ENCODE measurements at regions not wholly inside any gene's neighbourhood (a gene's known extent, or its start where the extent isn't known, plus 50 kb on each side); places are given as distances from the start of the nearest gene placed in this dataset.

GRCh38 chr6:125688138-125688537 lies 61.3 kb upstream of the HEY2 start:
- DNase-seq (ENCODE audit: low read depth): no peak
- Histone ChIP-seq H3K36me3 (ENCODE audit: control insufficient read depth, insufficient read depth, low read length) (no peaks in the 10 kb centered on the region), H3K27me3 (ENCODE audit: control insufficient read depth, insufficient read depth, low read length) (no peaks in the 10 kb centered on the region), H3K4me3 (ENCODE audit: low read depth, low read length) (no peak overlapping the region)
- ChIA-PET POLR2A (no interaction called here), CTCF (no interaction called here)
- no peak for TF ChIP-seq CTCF (IDR thresholded peaks at IDR 0.05; ENCODE audit: insufficient read depth, low read depth, low read length)

GRCh38 chr6:125693480-125693879 lies 56.0 kb upstream of the HEY2 start:
- no peak overlapping the region for H3K4me3 ChIP-seq (ENCODE audit: low read depth, low read length)
- ChIA-PET CTCF (no interaction called here), POLR2A (no interaction called here)
- H3K27me3 ChIP-seq (ENCODE audit: control insufficient read depth, insufficient read depth, low read length): no peaks in the 10 kb centered on the region
- no peak for TF ChIP-seq CTCF (IDR thresholded peaks at IDR 0.05; ENCODE audit: insufficient read depth, low read depth, low read length)
- H3K36me3 ChIP-seq (ENCODE audit: control insufficient read depth, insufficient read depth, low read length): no peaks in the 10 kb centered on the region
- DNase-seq (ENCODE audit: low read depth): no peak

GRCh38 chr6:125699591-125699990 lies 49.8 kb upstream of the HEY2 start:
- H3K27me3 ChIP-seq (ENCODE audit: control insufficient read depth, insufficient read depth, low read length): no peaks in the 10 kb centered on the region
- TF ChIP-seq CTCF (IDR thresholded peaks at IDR 0.05; ENCODE audit: insufficient read depth, low read depth, low read length): no peak
- no peak overlapping the region for H3K4me3 ChIP-seq (ENCODE audit: low read depth, low read length)
- no peak for DNase-seq (ENCODE audit: low read depth)
- H3K36me3 ChIP-seq (ENCODE audit: control insufficient read depth, insufficient read depth, low read length): no peaks in the 10 kb centered on the region
- ChIA-PET CTCF (no interaction called here), POLR2A (no interaction called here)
